ENCODE measurements at regions not wholly inside any gene's neighbourhood (a gene's known extent, or its start where the extent isn't known, plus 50 kb on each side); places are given as distances from the start of the nearest gene placed in this dataset.

DNA sequence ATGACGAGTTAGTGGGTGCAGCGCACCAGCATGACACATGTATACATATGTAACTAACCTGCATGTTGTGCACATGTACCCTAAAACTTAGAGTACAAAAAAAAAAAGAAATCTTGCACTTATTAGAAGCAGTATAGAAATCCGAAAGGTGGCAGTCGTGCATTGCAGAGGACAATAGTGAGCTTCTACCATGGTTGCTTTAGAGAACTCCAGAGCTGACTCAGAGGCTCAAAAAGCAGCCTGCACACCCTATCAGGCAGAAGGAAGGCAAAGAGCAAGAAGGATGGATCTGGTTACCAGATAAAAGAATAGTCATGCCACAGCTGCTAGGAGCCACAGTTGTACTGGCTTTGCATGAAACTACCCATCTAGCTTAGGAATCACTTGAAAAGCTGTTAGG is 796.0 kb upstream of the TSPY4 start:
- Histone ChIP-seq H3F3A (replicated peaks; ENCODE audit: low read depth) (no peaks in the 10 kb centered on the region), H3K4me1 (ENCODE audit: insufficient read depth) (no peaks in the 10 kb centered on the region; the same call in 1 of the 2 replicates), H3K79me2 (replicated peaks; ENCODE audit: insufficient read depth) (no peaks in the 10 kb centered on the region), H3K4me3 (no peak overlapping the region), H3K4me2 (no peak overlapping the region), H4K20me1 (replicated peaks; ENCODE audit: insufficient read depth) (no peaks in the 10 kb centered on the region), H3K36me3 (ENCODE audit: insufficient read depth) (no peaks in the 10 kb centered on the region), H3K9me2 (ENCODE audit: insufficient read depth) (no peaks in the 10 kb centered on the region; the same call in 1 of the 2 replicates), H3K27ac (ENCODE audit: low read depth) (no peak overlapping the region), H3K27me3 (ENCODE audit: insufficient read depth) (no peaks in the 10 kb centered on the region), H2AFZ (no peak overlapping the region)
- Mint-ChIP-seq H3K4me3 (no peak overlapping the region), H3K27me3 (ENCODE audit: insufficient read depth, low read depth, poor library complexity) (peaks cover 3% of the 10 kb centered on the region), H3K4me1 (no peaks in the 10 kb centered on the region), H3K27ac (no peak overlapping the region), H3K9me3 (peaks cover 79% of the 10 kb centered on the region), H3K36me3 (ENCODE audit: low read depth) (peaks cover 2% of the 10 kb centered on the region; the same call in 1 of the 3 replicates)
- DNase-seq (ENCODE audit: low spot score) (no peak), ATAC-seq (no peak)
- no peak for TF ChIP-seq EZH2phosphoT487 (IDR thresholded peaks at IDR 0.05; ENCODE audit: unreplicated experiment)
- TF ChIP-seq ZNF331 (CRISPR knock-in tag; IDR thresholded peaks at IDR 0.05; ENCODE audit: low read depth) = no peak
- no peak for TF ChIP-seq CTCF (conservative IDR thresholded peaks at IDR 0.05; ENCODE audit: low read depth in 2 of 2)
- no peak for TF ChIP-seq CREB1 (CRISPR knock-in tag; IDR thresholded peaks at IDR 0.05; ENCODE audit: low read depth)
- no peak for TF ChIP-seq STAT1 (IDR thresholded peaks at IDR 0.05; ENCODE audit: unreplicated experiment)

GRCh38 chrY:8544715-8545114 is 792.5 kb upstream of the TSPY4 start:
- Histone ChIP-seq H2AFZ (no peak overlapping the region), H3K4me2 (no peak overlapping the region), H3F3A (replicated peaks; ENCODE audit: low read depth) (no peaks in the 10 kb centered on the region), H3K27me3 (ENCODE audit: insufficient read depth) (no peaks in the 10 kb centered on the region), H3K4me1 (ENCODE audit: insufficient read depth) (no peaks in the 10 kb centered on the region; the same call in 1 of the 2 replicates), H3K4me3 (no peak overlapping the region), H3K79me2 (replicated peaks; ENCODE audit: insufficient read depth) (no peaks in the 10 kb centered on the region), H3K9me2 (ENCODE audit: insufficient read depth) (no peaks in the 10 kb centered on the region; the same call in 1 of the 2 replicates), H3K27ac (ENCODE audit: low read depth) (no peak overlapping the region), H3K36me3 (ENCODE audit: insufficient read depth) (no peaks in the 10 kb centered on the region), H4K20me1 (replicated peaks; ENCODE audit: insufficient read depth) (no peaks in the 10 kb centered on the region)
- ATAC-seq (no peak), DNase-seq (ENCODE audit: low spot score) (no peak)
- Mint-ChIP-seq H3K27me3 (ENCODE audit: insufficient read depth, low read depth, poor library complexity) (peaks cover 3% of the 10 kb centered on the region), H3K36me3 (ENCODE audit: low read depth) (no peaks in the 10 kb centered on the region; the same call in 2 of the 3 replicates), H3K27ac (no peak overlapping the region), H3K4me1 (no peaks in the 10 kb centered on the region), H3K9me3 (peaks cover 86% of the 10 kb centered on the region), H3K4me3 (no peak overlapping the region)
- TF ChIP-seq, protein P1, sequence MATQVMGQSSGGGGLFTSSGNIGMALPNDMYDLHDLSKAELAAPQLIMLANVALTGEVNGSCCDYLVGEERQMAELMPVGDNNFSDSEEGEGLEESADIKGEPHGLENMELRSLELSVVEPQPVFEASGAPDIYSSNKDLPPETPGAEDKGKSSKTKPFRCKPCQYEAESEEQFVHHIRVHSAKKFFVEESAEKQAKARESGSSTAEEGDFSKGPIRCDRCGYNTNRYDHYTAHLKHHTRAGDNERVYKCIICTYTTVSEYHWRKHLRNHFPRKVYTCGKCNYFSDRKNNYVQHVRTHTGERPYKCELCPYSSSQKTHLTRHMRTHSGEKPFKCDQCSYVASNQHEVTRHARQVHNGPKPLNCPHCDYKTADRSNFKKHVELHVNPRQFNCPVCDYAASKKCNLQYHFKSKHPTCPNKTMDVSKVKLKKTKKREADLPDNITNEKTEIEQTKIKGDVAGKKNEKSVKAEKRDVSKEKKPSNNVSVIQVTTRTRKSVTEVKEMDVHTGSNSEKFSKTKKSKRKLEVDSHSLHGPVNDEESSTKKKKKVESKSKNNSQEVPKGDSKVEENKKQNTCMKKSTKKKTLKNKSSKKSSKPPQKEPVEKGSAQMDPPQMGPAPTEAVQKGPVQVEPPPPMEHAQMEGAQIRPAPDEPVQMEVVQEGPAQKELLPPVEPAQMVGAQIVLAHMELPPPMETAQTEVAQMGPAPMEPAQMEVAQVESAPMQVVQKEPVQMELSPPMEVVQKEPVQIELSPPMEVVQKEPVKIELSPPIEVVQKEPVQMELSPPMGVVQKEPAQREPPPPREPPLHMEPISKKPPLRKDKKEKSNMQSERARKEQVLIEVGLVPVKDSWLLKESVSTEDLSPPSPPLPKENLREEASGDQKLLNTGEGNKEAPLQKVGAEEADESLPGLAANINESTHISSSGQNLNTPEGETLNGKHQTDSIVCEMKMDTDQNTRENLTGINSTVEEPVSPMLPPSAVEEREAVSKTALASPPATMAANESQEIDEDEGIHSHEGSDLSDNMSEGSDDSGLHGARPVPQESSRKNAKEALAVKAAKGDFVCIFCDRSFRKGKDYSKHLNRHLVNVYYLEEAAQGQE (IDR thresholded peaks at IDR 0.05; ENCODE audit: unreplicated experiment) = no peak
- no peak for TF ChIP-seq JUNB (IDR thresholded peaks at IDR 0.05; ENCODE audit: unreplicated experiment)
- TF ChIP-seq STAT1 (IDR thresholded peaks at IDR 0.05; ENCODE audit: unreplicated experiment) = no peak
- TF ChIP-seq CREB1 (CRISPR knock-in tag; IDR thresholded peaks at IDR 0.05; ENCODE audit: low read depth) = no peak
- TF ChIP-seq NANOG (IDR thresholded peaks at IDR 0.05; ENCODE audit: borderline replicate concordance) = no peak
- TF ChIP-seq, protein P2, sequence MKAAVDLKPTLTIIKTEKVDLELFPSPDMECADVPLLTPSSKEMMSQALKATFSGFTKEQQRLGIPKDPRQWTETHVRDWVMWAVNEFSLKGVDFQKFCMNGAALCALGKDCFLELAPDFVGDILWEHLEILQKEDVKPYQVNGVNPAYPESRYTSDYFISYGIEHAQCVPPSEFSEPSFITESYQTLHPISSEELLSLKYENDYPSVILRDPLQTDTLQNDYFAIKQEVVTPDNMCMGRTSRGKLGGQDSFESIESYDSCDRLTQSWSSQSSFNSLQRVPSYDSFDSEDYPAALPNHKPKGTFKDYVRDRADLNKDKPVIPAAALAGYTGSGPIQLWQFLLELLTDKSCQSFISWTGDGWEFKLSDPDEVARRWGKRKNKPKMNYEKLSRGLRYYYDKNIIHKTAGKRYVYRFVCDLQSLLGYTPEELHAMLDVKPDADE (IDR thresholded peaks at IDR 0.05) = no peak
- no peak for TF ChIP-seq ZNF114 (CRISPR knock-in tag; IDR thresholded peaks at IDR 0.05)
- TF ChIP-seq EZH2 (IDR thresholded peaks at IDR 0.05; ENCODE audit: low read depth, unreplicated experiment) = no peak
- TF ChIP-seq POLR2AphosphoS5 (IDR thresholded peaks at IDR 0.05; ENCODE audit: low read depth) = no peak
